Caco-2 (cell line): ENCODE measurements at regions not wholly inside any gene's neighbourhood (a gene's known extent, or its start where the extent isn't known, plus 50 kb on each side); places are given as distances from the start of the nearest gene placed in this dataset.

Experiments used
- BruUV-seq: library from RNA; stranded (reverse); fragments of 400-500 nt; replicated peaks from 2 replicates; lab custom pipeline; 2021; lab: Mats Ljungman, UMichigan
- CTCF ChIA-PET: fragments of 300-600 bp; sonication (Branson Sonifier 250); formaldehyde crosslinking; loops from one replicate; lab custom pipeline; 2022; ENCODE audit warnings: antibody characterized with exemption; lab: Charles Lee
- POLR2A ChIA-PET: fragments of 300-600 bp; sonication (Branson Sonifier 250); formaldehyde crosslinking; loops from one replicate; lab custom pipeline; 2022; ENCODE audit warnings: antibody characterized with exemption; lab: Charles Lee
- DNase-seq, 2 experiments: peaks; one replicate each; pipeline versions ENCODE4 v3.0.0 to v3.0.0-alpha.2; 2020 to 2022
- H3K27me3 ChIP-seq: replicated peaks from 2 replicates; pipeline ENCODE4 v1.6.0; 2011; ENCODE audit warnings: low read length; ENCODE audit not compliant: control insufficient read depth, insufficient read depth
- H3K36me3 ChIP-seq: 2 replicates; pipeline ENCODE4 v1.5.1; 2011; ENCODE audit warnings: low read length; ENCODE audit not compliant: control insufficient read depth, insufficient read depth
- H3K4me1 ChIP-seq: fragments of 250-450 bp; sonication (Bioruptor Pico); 2 replicates; pipeline ENCODE4 v1.5.1; 2020; ENCODE audit warnings: mild to moderate bottlenecking
- H3K4me3 ChIP-seq: 2 replicates; pipeline ENCODE4 v1.5.1; 2011; ENCODE audit warnings: low read depth, mild to moderate bottlenecking, control low read depth, low read length
- H3K9me3 ChIP-seq: fragments of 250-450 bp; sonication (Bioruptor Pico); 2 replicates; pipeline ENCODE4 v1.5.1; 2020; ENCODE audit warnings: mild to moderate bottlenecking, moderate library complexity
- H3K27ac Mint-ChIP-seq: one replicate; pipeline ENCODE4 v1.8.0; 2022; ENCODE audit warnings: mixed read lengths; ENCODE audit not compliant: unreplicated experiment
- H3K27me3 Mint-ChIP-seq: one replicate; pipeline ENCODE4 v1.8.0; 2022; ENCODE audit warnings: mixed read lengths; ENCODE audit not compliant: insufficient read depth, unreplicated experiment
- H3K36me3 Mint-ChIP-seq: one replicate; pipeline ENCODE4 v1.8.0; 2022; ENCODE audit warnings: mild to moderate bottlenecking, mixed read lengths; ENCODE audit not compliant: insufficient read depth, unreplicated experiment
- H3K4me1 Mint-ChIP-seq: one replicate; pipeline ENCODE4 v1.8.0; 2022; ENCODE audit warnings: low read depth, mixed read lengths; ENCODE audit not compliant: unreplicated experiment
- H3K4me3 Mint-ChIP-seq: one replicate; pipeline ENCODE4 v1.8.0; 2022; ENCODE audit warnings: mild to moderate bottlenecking, moderate library complexity, mixed read lengths; ENCODE audit not compliant: unreplicated experiment
- H3K9me3 Mint-ChIP-seq: one replicate; pipeline ENCODE4 v1.8.0; 2022; ENCODE audit warnings: mixed read lengths; ENCODE audit not compliant: unreplicated experiment
- intact Hi-C: fragments of 100-400 bp; cut with micrococcal nuclease; formaldehyde crosslinking; loops from one replicate; pipeline ENCODE4 v1.10.0; 2022; ENCODE audit not compliant: unreplicated experiment
- TF ChIP-seq, protein P1 (sequence below), 2 experiments: fragments of 200-600 bp in 1 of 2; IDR thresholded peaks; 1 replicate in 1 of 2; 2 replicates in 1 of 2; pipeline versions ENCODE4 v1.5.1 to v1.8.0; 2011 to 2022; ENCODE audit warnings: antibody characterized with exemption in 1 of 2, control low read depth in 1 of 2, inconsistent platforms in 1 of 2, low read depth in 1 of 2, low read length in 1 of 2, mild to moderate bottlenecking in 1 of 2, moderate library complexity in 1 of 2; ENCODE audit not compliant: insufficient read depth in 1 of 2, severe bottlenecking in 1 of 2, unreplicated experiment in 1 of 2

DNA sequence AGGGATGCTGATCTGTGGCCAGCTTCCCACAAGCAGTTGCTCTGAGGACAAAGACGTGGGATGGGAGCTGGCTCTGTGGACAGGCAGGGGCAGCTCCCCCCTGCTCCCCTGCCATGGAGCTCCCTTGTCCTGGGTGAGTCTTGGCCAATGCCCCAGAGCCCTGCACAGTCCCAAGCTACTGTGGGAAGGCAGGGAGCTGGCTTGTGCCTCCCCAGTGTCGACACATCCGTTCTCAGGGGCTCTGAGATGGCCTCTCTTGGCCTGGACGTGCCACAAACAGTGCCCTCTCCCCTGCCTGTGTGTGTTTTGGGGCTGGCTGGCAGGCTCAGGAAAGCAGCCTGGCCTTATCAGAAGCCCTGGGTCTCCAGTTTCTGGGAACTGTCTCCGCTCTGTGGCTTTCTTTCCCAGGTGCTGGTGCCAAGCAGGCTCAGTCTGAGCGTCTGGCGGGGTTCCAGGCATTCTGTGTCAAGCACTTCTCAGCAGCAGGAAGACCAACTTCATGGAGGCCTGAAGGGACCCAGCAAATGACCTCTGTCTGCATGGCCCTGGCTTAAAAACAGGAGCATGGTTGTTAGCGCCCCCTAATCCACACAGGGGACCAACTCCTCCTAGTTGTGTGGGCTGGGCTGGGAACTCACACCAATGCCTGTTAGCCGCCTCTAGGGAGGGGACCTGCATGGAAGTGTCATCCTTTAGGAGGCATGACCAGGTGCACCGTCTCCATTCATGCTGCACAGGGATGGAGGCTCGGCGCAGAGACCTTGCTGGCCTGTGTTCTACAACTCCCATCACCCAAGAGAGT is 375.2 kb downstream of the RPS24 start:
- BruUV-seq = no TSS peak

DNA sequence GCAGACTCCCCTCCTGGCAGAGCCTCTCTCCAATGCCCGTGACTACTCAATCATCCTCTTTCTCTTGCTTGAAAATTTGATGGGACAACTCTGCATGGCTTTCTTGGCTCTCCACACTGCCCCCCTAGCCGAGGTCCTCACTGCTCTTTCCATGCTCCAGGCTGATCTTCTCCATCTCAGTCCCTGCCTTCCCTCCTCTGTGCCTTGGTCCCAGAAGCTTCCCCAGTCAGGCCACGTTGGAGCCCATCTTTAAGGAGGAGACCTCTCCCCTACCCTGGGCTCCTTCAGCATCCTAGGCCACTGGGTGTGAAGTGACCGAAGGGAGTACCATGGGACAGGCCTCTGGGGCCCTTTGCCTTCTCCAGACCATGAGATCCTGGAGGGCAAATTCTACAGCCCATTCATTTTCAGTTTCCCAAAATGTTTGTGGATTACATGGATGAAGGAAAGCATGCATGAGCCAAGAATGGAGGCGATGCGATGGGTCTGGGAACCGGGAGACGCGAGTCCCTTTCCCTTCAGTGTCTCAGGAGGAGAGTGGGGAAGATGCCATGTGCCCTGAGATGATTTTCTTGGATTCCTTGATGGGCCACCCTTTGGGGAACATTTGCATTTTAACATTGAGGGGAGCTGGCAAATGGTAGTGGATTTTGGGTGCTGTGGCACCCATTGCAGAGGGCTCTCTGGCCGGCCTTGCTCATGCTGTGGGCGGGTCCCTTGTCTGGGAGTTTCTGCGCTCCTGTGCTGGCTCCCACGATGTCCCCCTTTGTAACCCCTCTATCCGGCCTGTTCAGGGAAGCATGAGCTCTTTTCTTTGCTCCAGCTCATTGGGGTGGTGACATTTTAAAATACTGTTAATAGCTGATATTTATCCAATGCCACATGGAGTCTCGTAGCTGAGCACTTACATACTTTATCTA is 376.6 kb downstream of the RPS24 start:
- H3K27ac Mint-ChIP-seq = no peak overlapping the region
- Histone ChIP-seq H3K36me3 (no peaks in the 10 kb centered on the region), H3K27me3 (no peaks in the 10 kb centered on the region), H3K4me3 (no peak overlapping the region), H3K4me1 (no peaks in the 10 kb centered on the region), H3K9me3 (no peaks in the 10 kb centered on the region)
- peaks cover 6% of the 10 kb centered on the region for H3K36me3 Mint-ChIP-seq
- H3K4me3 Mint-ChIP-seq = no peak overlapping the region
- no peaks in the 10 kb centered on the region for H3K27me3 Mint-ChIP-seq
- peaks cover 8% of the 10 kb centered on the region for H3K4me1 Mint-ChIP-seq
- no peaks in the 10 kb centered on the region for H3K9me3 Mint-ChIP-seq
- ChIA-PET CTCF (no interaction called here), POLR2A (no interaction called here)
- intact Hi-C loops = no loop called here
- TF ChIP-seq, protein P1, sequence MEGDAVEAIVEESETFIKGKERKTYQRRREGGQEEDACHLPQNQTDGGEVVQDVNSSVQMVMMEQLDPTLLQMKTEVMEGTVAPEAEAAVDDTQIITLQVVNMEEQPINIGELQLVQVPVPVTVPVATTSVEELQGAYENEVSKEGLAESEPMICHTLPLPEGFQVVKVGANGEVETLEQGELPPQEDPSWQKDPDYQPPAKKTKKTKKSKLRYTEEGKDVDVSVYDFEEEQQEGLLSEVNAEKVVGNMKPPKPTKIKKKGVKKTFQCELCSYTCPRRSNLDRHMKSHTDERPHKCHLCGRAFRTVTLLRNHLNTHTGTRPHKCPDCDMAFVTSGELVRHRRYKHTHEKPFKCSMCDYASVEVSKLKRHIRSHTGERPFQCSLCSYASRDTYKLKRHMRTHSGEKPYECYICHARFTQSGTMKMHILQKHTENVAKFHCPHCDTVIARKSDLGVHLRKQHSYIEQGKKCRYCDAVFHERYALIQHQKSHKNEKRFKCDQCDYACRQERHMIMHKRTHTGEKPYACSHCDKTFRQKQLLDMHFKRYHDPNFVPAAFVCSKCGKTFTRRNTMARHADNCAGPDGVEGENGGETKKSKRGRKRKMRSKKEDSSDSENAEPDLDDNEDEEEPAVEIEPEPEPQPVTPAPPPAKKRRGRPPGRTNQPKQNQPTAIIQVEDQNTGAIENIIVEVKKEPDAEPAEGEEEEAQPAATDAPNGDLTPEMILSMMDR (IDR thresholded peaks at IDR 0.05; ENCODE audit: insufficient read depth in 1 of 2, low read depth in 1 of 2, low read length in 1 of 2, severe bottlenecking in 1 of 2, unreplicated experiment in 1 of 2) = no peak
- BruUV-seq = no TSS peak
- no peak for DNase-seq

More for the DNA sequence above, 375.2 kb downstream of the RPS24 start:
- H3K4me3 Mint-ChIP-seq = no peak overlapping the region
- no peak overlapping the region for H3K27ac Mint-ChIP-seq
- ChIA-PET CTCF (no interaction called here), POLR2A (no interaction called here)
- no peaks in the 10 kb centered on the region for H3K27me3 ChIP-seq
- intact Hi-C loops = no loop called here
- TF ChIP-seq, protein P1 (IDR thresholded peaks at IDR 0.05; ENCODE audit: insufficient read depth in 1 of 2, low read depth in 1 of 2, low read length in 1 of 2, severe bottlenecking in 1 of 2, unreplicated experiment in 1 of 2) = no peak
- no peak overlapping the region for H3K4me3 ChIP-seq
- no peaks in the 10 kb centered on the region for H3K9me3 Mint-ChIP-seq
- H3K4me1 ChIP-seq = no peaks in the 10 kb centered on the region
- peaks cover 8% of the 10 kb centered on the region for H3K4me1 Mint-ChIP-seq
- H3K36me3 ChIP-seq = no peaks in the 10 kb centered on the region
- no peaks in the 10 kb centered on the region for H3K9me3 ChIP-seq
- peaks cover 6% of the 10 kb centered on the region for H3K36me3 Mint-ChIP-seq
- no peak for DNase-seq
- no peaks in the 10 kb centered on the region for H3K27me3 Mint-ChIP-seq

- Histone ChIP-seq H3K27me3 (no peaks in the 10 kb centered on the region), H3K4me3 (no peak overlapping the region), H3K4me1 (peaks cover 7% of the 10 kb centered on the region), H3K36me3 (no peaks in the 10 kb centered on the region), H3K9me3 (no peaks in the 10 kb centered on the region)
- Mint-ChIP-seq H3K36me3 (peaks cover 6% of the 10 kb centered on the region), H3K9me3 (no peaks in the 10 kb centered on the region), H3K4me1 (peaks cover 14% of the 10 kb centered on the region), H3K4me3 (no peak overlapping the region), H3K27ac (no peak overlapping the region), H3K27me3 (no peaks in the 10 kb centered on the region)
- intact Hi-C loops = no loop called here
- no peak for DNase-seq
- CTCF ChIA-PET = no interaction called here
- TF ChIP-seq, protein P1 (IDR thresholded peaks at IDR 0.05; ENCODE audit: insufficient read depth in 1 of 2, low read depth in 1 of 2, low read length in 1 of 2, severe bottlenecking in 1 of 2, unreplicated experiment in 1 of 2) = no peak
- POLR2A ChIA-PET = no interaction called here
- no TSS peak for BruUV-seq
These were observed 378.1 kb downstream of the RPS24 start for GRCh38 chr10:78411716-78412115.
